Fibroblast of skin of back (primary cell): ENCODE measurements at regions not wholly inside any gene's neighbourhood (a gene's known extent, or its start where the extent isn't known, plus 50 kb on each side); places are given as distances from the start of the nearest gene placed in this dataset.
"Not testable (repeated sequence)": the region's sequence is repeated elsewhere in the genome, so short reads cannot be mapped to it uniquely, and the experiment has no call there.

ENCODE experiments used
- DNase-seq: peaks from one replicate; pipeline ENCODE4 v3.0.0-alpha.2; 2013

DNA sequence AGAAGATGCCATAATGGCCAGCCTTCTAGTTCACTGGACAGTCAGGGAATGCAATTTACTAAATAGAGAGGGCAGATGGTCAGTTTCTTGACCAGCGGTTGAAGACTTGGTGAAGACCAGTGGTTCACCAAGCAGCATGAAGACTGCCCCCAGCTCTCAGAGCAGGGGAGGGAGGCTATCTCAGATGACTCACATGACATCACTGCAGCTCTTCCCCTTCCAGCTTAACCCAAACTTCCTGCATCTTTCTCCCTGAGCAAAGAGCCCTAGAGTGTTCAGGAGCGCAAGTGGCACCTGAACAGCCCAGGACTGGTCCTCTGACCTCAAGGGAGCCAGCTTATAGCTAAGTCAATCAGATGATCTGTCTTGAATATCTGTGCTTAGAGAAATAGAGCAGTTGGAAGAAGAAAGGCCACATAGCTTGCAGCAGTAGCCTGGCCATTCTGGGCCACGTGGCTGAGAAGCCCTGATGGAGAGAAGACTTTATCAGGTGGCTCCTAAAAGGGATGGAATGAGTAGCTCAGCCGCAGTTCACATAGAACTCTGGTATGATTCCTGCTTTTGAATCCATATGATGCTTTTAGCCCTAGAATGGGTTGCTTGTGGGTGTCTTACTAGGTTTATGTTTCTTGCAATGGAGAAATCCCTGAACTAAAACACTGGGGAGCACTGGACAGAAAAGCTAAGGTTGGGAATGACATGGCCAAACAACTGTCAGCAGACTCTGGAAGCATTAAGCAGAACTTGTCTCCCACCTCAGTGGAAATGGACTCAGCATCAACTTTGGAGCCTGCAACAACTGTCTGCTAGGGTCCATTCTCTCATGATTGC is 392.1 kb upstream of the CCL2 start:
- DNase-seq, result no peak

GRCh38 chr17:33864758-33865229 is 390.3 kb upstream of the CCL2 start:
- DNase-seq, result no peak

GRCh38 chr17:33868899-33869298 is 386.2 kb upstream of the CCL2 start:
- DNase-seq, result no peak

DNA sequence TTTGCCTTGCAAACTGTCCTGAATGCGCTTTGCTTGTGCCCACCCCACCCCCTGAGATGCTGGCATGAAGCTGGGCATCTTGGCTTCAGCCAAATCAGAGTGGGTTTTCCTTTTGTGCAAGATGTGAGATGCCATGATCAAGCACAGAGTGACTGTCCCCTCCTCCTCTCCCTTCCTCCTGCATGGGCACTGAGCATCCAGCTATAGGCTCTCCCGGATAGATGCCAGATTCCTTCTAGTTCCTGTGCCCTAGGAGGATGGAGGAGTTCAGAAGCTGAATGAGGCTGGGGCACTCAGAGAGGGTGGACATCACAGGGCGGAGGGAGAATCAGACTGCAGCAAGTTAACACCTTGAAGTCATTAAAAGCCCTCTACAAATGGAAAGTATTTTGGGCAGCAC is 384.1 kb upstream of the CCL2 start:
- DNase-seq, result no peak

DNA sequence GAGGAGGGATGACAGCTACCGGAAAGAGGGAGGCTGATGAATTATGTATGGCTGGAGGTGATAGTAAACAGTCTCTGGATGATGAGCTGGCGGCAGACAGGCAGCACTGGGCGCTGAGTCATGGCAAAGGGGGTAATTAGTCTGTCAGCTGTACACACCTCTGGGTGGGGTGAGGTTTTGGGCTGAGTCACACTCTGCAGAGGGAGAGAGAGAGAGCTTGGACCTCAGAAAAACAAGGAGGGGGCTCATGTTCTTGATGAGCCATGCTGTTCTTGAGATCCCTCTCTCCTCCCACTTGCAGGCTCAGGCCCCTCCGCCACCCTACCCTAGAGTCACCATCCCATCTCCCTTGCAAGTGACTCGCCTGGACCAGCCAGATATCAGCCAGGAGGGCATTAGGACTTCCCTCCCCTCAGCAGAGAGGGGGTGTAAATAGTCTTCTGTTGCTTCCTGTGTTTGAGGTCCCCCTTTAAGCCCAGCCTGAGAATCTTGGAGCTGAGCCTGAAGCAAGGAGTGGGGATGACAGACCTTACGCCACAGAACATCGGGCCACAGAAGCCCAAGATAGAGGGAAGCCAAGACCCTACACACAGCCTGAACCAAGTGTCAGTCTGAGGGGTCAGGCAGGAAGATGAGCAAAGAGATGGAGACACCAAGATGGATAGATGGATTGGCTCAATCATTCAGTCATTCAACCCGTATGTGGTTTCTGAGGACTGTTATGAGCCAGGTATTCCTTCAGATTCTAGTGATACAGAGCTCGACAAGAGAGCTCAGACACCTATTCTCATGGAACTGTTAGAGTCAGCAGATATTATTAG is 383.2 kb upstream of the CCL2 start:
- DNase-seq, result peak; percentile 1

- no peak for DNase-seq
Measured at GRCh38 chr17:33873201-33873617, 381.9 kb upstream of the CCL2 start.

DNA sequence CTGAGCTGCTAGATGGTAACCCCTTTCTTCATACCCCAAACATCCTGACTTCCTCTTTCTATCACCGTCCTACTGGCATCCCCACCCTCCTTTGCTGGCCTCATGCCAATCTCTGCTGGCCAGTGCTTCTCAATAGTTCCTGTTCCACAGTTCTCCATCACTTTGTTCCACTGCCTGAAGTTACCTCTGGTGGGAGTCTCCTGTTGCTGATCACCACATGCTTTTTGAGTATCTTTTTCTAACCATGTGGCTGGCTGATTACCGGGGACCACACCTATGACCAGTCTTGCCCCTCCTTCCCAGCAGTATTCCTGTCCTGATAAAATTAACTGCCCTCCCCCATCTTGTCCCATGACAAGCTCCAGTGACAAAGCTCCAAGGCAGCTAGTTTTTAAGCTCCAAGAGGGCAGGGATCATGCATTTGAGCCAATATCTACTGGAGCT is 380.4 kb upstream of the CCL2 start:
- no peak for DNase-seq

DNA sequence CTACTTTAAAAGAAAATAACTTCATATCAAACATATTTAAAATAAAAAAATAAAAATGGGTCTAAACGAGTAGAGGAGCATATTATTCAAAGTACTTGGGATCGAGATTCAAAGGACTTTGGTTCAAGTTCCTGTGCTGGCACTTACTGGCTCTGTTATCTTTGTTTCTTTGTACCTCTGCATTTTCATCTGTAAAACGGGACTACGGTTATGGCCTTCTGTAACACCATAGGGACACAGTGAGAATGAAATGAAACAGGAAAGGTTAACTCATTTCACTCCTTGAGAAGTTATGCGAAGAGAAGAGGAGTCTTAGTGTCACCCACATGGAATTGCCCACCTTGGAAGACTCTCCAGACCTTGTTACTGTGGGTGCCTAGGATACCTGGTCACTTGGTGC is 379.1 kb upstream of the CCL2 start:
- DNase-seq, result no peak

- DNase-seq, result not testable (repeated sequence)
Measured at GRCh38 chr17:33882273-33882672, 372.8 kb upstream of the CCL2 start.

- DNase-seq, result not testable (repeated sequence)
Measured at GRCh38 chr17:33882677-33883076, 372.4 kb upstream of the CCL2 start.

GRCh38 chr17:33888455-33888854 is 366.6 kb upstream of the CCL2 start:
- DNase-seq, result no peak

- DNase-seq, result no peak
Measured at GRCh38 chr17:33889040-33889439, 366.0 kb upstream of the CCL2 start.

DNA sequence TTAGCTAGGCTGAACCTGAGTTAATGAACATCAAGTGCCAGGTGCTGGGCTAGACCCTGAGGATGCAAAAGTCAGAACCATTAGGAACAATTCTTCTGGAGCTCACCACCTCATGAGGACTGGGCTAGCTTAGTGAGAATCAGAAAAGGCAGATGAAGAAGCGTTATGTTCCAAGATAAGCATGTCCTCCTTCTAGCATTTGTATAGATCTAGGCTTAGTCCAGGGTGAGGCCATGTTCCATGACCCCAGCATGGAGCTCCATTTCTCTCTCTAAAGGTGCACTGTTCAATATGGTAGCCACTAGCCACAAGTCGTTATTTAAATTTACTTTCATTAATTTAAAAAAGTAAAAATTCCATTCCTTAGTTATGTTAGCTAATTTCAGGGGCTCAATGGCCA is 365.3 kb upstream of the CCL2 start:
- DNase-seq, result no peak

DNA sequence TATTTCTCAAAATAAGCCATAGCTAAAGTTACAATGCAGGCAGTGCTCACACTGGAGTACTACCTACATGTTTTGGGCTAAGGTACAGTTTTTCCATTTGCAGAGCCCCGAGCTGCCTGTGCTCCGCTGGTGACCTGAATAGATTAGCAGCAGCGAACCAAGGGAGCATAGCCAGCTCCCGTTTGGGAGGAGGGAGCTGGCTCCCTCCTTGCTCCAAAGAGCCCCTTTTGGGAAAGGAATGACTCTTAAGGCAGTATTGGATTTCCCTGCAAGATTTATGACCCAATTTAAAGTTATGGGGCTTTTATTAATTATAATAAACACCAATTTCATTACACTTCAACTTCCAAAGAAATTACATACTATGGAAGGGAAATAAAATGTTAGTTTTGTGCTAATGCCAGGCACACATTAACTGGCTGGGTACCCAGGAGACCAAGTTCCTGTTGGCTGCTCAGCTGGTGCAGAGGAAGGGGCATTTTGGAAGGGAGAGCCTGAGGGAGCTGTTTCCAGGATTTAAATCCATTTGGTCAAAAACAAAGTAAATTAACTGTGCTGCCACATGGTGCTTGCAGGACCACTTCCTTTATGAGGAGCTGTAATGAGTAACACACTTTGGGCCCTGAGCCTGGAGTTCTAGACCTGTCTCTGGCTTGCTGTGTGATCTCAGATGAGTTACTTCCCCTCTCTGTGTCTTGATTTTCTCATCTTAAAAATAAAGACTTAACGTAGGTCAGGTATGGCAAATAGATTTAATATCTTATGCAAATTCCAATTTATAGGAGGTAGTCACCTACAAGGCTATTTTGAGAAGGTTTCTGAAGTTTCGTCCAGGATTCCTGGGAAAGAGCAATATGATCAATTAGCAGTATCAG is 362.1 kb upstream of the CCL2 start:
- no peak for DNase-seq

DNA sequence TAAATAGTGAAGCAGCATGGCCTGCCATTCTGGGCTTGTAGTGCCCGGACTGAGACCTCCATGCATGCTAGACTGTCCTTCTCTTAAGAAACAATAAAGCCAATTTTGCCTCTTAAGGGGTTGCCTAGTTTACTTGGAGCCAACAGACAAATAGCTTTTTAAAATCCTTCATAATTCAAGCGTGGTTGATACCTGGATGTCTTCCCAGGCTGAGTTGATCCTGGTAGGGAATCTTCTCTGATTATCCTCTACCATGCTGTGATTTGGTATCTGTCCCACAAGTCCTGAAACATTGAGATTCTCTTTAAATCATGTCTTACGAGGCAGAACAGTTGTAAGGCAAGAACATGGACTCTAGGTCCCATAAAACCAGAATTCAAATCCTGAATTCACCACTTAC is 359.6 kb upstream of the CCL2 start:
- no peak for DNase-seq

DNA sequence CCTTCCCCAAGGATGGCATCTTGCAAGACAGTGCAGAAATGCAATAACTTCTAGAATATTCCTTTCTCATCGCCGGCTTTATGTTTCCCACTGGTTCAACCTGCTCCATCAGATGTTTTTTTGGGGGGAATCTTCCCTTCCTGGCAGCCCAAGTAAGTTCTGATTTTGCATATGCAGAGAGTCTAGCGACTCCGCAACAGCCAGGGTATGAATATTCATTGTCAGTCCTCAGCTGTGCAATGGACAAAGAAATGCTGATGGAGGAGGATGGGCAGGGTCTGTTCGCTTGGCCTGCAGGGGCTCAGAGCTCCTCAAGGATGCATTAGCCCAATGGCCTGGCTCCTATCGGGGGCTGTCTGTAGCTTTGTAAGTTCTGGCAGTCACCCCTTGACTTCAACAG is 358.8 kb upstream of the CCL2 start:
- DNase-seq, result no peak

DNA sequence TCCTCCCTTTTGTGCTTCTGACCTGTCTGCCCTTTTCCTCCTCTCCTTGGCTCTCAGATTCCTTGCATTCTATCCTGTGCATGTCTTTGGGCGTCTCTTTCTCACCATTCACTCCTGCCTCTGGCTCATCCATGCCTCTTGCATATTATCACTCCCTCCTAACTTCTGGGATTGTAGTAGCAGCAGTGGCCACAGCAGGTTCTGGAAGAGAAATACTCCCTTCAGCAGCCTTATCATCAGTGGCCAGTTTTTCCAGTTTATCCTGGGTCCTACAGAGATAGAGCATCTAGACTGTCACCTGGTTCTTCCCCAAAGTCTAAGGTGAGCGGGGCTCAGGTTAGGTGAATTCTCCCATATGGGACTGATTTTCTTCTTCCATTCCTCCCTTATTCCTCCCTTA is 354.0 kb upstream of the CCL2 start:
- no peak for DNase-seq

- DNase-seq, result no peak
Measured at GRCh38 chr17:33902901-33903449, 352.1 kb upstream of the CCL2 start.

- no peak for DNase-seq
Measured at GRCh38 chr17:33904476-33904875, 350.6 kb upstream of the CCL2 start.

DNA sequence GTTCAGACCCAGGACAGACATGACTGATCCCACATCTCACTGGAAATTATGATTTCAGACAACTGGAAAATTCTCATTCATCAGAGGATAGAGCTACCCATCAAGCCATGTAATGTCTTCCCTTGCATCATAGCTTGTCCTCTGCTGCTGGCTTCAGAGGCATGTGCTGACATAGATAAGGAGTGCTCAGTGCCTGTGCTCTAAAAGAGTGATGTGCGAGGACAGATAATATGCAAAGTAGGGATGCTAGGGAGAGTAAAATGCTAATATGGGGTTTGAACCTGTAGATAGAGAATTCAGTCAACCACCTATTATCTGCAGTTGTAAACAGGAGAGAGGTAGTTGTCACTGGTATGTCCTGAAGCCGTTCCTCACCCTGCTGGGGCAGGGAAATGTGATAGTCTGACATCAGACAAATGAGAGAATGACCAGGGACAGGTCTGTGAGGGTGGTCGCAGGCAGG is 349.7 kb upstream of the CCL2 start:
- no peak for DNase-seq

GRCh38 chr17:33908363-33909064 is 346.6 kb upstream of the CCL2 start:
- DNase-seq, result no peak
